ENCODE measurements at regions not wholly inside any gene's neighbourhood (a gene's known extent, or its start where the extent isn't known, plus 50 kb on each side); places are given as distances from the start of the nearest gene placed in this dataset.
"Not testable (repeated sequence)": the region's sequence is repeated elsewhere in the genome, so short reads cannot be mapped to it uniquely, and the experiment has no call there.

DNA sequence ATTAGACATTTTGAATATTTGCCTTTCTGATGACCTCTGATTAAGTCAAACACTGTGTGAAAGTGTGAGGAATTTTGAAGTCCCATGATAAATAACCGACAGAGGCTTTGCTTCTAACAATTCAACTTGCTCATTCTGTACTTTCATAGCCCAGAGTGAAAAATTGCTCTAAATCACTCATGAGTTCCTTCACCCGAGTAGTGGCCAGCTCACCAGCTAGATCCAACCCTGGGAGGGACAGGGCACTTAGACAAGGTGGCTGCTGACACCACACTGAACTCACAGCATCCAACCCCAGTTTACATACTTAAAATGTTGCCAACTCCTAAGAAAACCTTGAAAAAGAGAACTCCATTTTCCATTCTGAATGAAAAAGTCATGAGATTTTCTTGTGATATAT, 80.0 kb upstream of the LYZL1 start:
- no peak for DNase-seq

DNA sequence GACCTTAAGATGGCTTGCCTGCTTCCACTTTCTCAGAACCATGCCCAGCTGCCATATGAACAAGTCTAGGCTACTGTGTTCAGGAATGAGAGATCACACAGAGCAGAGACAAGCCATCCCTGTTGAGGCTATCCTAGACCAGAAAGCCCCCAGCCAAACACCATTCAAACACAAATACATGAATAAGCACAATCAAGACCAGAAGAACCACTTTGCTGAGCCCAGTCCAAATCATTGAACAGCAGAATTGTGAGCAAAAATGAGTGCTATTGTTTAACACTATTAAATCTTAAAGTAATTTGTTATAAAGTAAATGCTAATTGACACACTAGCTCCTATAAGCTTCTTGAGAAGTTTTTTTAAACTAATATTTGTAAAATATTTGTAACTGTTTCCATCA, 79.0 kb upstream of the LYZL1 start:
- no peak for DNase-seq

- DNase-seq = no peak
Measured at GRCh38 chr10:29210266-29210868, 78.5 kb upstream of the LYZL1 start.

DNA sequence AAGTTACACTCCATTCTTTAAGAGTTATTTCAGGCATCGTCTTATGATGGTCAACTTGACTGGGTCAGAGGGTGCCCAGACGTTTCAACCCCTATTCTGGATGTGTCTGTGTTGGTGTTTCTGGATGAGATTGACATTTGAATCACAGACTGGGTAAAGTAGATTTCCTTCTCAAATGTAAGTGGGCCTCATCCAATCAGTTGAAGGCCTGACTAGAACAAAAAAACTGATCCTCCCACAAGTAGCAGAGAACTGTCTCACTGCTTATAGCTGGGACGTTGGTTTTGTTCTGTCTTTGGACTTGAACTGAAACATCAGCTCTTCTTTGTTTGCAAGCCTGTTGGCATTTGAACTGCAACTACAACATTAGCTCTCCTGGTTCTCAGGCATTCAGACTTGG, 76.3 kb upstream of the LYZL1 start:
- no peak for DNase-seq

DNA sequence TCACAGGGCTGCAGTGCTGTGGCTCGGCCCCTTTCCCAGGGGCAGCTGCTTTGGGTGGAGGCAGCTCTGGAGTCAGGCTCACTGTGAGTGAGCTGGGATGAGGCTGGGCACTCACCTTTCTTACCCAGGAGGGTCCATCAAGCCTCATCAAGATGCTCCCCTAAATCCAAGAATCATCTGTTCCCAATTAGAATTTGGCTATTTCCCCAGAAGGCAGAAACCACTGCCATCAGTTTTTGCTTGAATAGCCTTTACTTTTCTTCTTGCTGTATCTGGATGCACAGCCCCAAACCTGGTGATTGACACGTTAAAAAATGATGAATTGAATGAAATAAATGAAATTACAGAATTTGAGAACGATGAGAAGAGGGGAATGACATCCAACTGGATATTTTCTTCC, 74.3 kb upstream of the LYZL1 start:
- DNase-seq = no peak

GRCh38 chr10:29217292-29217738, 71.6 kb upstream of the LYZL1 start:
- no peak for DNase-seq

- no peak for DNase-seq
Measured at GRCh38 chr10:29223326-29223725, 65.5 kb upstream of the LYZL1 start.

GRCh38 chr10:29224631-29225030, 64.2 kb upstream of the LYZL1 start:
- no peak for DNase-seq

GRCh38 chr10:29227201-29227600, 61.7 kb upstream of the LYZL1 start:
- DNase-seq = no peak

GRCh38 chr10:29228562-29228961, 60.3 kb upstream of the LYZL1 start:
- no peak for DNase-seq

GRCh38 chr10:29229258-29229705, 59.6 kb upstream of the LYZL1 start:
- DNase-seq = no peak

- DNase-seq = not testable (repeated sequence)
Measured at GRCh38 chr10:29236910-29237309, 52.0 kb upstream of the LYZL1 start.

- DNase-seq = no peak
Measured at GRCh38 chr10:29237786-29238185, 51.1 kb upstream of the LYZL1 start.

GRCh38 chr10:29238523-29239135, 50.2 kb upstream of the LYZL1 start:
- DNase-seq = no peak

All from right lung (tissue), 2 donors.